ENCODE measurements at regions not wholly inside any gene's neighbourhood (a gene's known extent, or its start where the extent isn't known, plus 50 kb on each side); places are given as distances from the start of the nearest gene placed in this dataset.
A peak's percentile ranks its signal among the peaks of the same experiment; 100 is the strongest.

DNA sequence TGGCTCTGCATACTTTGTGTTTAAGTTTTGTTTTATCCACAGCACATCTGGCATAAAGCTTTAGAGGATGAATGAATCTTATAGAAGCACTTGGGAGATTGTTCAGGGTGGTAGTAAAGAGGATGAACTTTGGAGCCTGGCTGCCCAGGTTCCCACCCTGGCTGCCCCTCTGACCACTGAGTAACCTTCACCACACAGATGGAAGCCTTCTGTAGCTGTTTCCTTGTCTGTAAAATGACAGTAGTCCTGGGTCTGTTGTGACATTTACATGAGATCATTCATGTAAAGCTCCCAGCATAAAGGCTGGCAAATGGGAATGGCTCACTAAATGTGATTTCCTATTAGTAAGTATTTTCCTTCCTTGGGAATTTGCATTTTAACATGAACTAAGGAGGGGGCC, 85.7 kb upstream of the FAM169A start:
- no peak for DNase-seq (ENCODE audit: low read depth)
- TF ChIP-seq, protein P1, sequence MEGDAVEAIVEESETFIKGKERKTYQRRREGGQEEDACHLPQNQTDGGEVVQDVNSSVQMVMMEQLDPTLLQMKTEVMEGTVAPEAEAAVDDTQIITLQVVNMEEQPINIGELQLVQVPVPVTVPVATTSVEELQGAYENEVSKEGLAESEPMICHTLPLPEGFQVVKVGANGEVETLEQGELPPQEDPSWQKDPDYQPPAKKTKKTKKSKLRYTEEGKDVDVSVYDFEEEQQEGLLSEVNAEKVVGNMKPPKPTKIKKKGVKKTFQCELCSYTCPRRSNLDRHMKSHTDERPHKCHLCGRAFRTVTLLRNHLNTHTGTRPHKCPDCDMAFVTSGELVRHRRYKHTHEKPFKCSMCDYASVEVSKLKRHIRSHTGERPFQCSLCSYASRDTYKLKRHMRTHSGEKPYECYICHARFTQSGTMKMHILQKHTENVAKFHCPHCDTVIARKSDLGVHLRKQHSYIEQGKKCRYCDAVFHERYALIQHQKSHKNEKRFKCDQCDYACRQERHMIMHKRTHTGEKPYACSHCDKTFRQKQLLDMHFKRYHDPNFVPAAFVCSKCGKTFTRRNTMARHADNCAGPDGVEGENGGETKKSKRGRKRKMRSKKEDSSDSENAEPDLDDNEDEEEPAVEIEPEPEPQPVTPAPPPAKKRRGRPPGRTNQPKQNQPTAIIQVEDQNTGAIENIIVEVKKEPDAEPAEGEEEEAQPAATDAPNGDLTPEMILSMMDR (conservative IDR thresholded peaks at IDR 0.05; ENCODE audit: low read depth, low read length) = no peak
- no peak overlapping the region for H3K4me3 ChIP-seq (ENCODE audit: low read depth, low read length)

DNA sequence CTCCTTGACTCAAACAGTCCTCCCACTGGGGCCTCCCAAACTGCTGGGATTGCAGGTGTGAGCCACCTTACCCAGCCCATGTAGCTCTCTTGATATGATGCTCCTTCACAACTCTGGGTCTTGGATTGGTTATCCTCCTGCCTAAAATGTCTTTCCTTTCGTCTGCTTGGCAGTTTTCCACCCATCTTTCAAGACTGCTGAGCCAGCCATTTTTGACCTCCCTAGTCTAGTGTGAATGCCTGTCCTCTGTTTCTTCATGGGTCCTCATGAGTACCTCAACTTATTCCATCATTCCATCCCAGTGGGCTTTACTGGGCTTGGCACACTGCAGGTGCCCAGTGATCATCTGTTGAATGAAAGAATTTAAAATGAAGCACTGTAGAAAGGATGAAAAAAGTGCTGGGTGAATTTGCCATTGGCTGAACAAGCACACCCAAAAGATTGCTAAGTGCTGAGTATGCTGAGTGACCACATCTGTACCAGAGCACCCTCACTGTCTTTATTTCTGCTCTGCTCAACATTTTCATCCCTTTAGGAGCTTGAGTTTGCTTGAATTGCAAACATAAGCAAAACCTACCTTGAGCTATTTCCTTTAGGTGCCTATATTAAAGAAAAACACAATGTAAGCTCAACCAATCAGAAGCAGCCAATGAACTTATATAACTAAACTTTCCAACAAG, 84.8 kb upstream of the FAM169A start:
- DNase-seq (ENCODE audit: low read depth) = peak; percentile 13
- no peak overlapping the region for H3K4me3 ChIP-seq (ENCODE audit: low read depth, low read length)
- TF ChIP-seq, protein P1 (conservative IDR thresholded peaks at IDR 0.05; ENCODE audit: low read depth, low read length) = no peak

DNA sequence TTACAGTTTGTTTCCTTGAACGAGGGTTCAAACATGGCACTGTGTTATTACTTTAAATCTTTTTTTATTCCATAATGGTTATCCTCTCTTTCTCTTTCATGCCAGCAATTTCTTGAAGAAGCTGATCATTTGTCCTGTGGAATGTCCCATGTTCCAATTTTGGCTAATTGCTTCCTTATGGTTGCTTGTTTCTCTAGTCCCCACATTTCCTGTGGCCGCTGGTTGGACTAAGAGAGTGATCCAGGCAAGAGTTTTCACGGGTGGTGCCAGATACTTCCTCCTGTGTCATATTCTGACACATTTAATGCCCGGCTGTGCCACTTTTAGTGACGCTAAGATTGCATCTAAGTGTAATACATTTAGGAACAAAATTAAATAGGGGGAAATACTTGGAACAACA, 83.8 kb upstream of the FAM169A start:
- TF ChIP-seq, protein P1 (conservative IDR thresholded peaks at IDR 0.05; ENCODE audit: low read depth, low read length) = no peak
- DNase-seq (ENCODE audit: low read depth) = no peak

DNA sequence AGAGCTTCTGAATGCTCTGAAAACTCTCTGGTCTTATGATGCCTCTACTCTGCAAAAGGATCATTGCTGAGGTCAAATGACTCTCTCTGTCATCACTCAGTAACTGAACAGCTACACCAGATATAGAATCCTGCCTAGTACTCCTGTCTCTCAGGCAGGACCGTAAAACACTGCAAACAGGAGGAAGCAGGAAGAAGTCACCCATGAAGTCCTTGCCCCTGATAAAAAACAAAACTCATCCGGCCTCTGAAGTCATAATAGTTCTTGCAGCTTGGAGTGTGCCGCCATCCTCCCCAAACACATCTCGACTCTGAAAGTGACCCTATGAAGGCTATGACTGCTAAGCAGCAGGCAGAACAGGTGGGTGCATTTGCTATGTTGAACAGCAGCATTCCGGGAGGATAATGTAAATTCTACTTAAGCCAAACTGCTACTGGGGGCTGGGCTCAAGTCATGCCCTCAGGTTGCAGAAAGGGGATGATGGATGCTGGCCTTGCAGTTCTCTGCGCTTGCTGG, 81.9 kb upstream of the FAM169A start:
- TF ChIP-seq, protein P1 (conservative IDR thresholded peaks at IDR 0.05; ENCODE audit: low read depth, low read length) = no peak
- DNase-seq (ENCODE audit: low read depth) = peak; percentile 78

More for the DNA sequence above, 83.8 kb upstream of the FAM169A start:
- no peak overlapping the region for H3K4me3 ChIP-seq (ENCODE audit: low read depth, low read length)

DNA sequence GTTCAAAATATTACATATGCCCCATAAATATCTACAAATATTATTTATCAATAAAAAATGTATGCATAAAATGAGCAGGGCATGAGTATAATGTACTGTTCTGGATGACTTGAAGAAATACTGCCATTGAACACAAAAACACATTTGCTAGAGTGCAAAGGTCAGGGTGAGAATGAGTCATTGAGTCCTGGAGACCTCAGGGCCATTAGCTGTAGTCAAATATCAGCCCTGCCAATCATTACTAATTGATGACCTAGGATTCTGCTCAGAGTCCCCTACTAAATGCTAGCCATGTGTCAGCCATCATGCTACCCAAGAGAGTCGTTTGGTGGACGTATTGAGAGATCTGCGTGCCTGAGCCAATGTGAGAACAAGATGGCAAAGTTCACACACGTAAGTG, 80.3 kb upstream of the FAM169A start:
- H3K4me3 ChIP-seq (ENCODE audit: low read depth, low read length) = no peak overlapping the region
- DNase-seq (ENCODE audit: low read depth) = no peak
- TF ChIP-seq, protein P1 (conservative IDR thresholded peaks at IDR 0.05; ENCODE audit: low read depth, low read length) = no peak

More for the DNA sequence above, 81.9 kb upstream of the FAM169A start:
- H3K4me3 ChIP-seq (ENCODE audit: low read depth, low read length) = no peak overlapping the region

DNA sequence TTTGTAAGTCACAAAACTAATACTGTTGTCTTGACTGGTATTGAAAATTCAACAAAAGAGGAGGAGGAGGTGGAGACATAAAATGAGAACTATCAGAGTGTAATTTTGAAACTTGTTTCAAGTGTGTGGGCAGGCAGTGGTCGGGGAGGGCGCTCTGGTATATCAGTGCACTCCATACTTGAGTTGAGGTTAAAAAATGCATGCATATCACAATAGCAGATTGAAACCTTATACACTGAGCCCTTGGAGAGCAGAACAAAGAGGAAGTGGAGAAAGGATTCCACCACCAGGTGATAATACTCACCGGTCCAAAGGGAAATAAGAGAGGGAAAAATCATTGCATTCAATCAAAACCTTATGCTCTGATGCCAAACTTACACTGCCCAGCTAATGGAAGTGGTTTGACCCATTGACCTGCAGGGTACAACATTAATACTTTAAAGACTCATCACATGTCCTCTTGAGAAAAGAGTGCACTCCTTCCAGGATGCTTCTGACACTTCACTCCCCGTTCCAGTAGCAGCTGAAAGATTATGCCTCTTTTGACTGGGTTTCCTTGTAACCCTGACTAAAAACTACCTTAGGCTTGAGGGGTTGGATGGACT, 79.5 kb upstream of the FAM169A start:
- no peak for DNase-seq (ENCODE audit: low read depth)
- TF ChIP-seq, protein P1 (conservative IDR thresholded peaks at IDR 0.05; ENCODE audit: low read depth, low read length) = no peak
- H3K4me3 ChIP-seq (ENCODE audit: low read depth, low read length) = no peak overlapping the region

Measured in choroid plexus epithelial cell (primary cell).